Fibroblast of lung (primary cell): ENCODE measurements at regions not wholly inside any gene's neighbourhood (a gene's known extent, or its start where the extent isn't known, plus 50 kb on each side); places are given as distances from the start of the nearest gene placed in this dataset.

Experiments
- CTCF ChIP-seq, 2 donors: IDR thresholded peaks in 1 of 2; conservative IDR thresholded peaks in 1 of 2; 1 replicate in 1 of 2; 2 replicates in 1 of 2; pipeline ENCODE4 v1.5.1; 2011 to 2012; ENCODE audit warnings: low read length in 2 of 2, control low read depth in 1 of 2, inconsistent platforms in 1 of 2, low read depth in 1 of 2, mild to moderate bottlenecking in 1 of 2
- EZH2 ChIP-seq: IDR thresholded peaks from 2 replicates; pipeline ENCODE4 v1.5.1; 2012; ENCODE audit warnings: low read length, control low read depth, mild to moderate bottlenecking; ENCODE audit errors: missing control alignments

GRCh38 chr3:126264952-126265351 lies 84.6 kb upstream of the ALDH1L1 start:
- TF ChIP-seq EZH2 (no peak), CTCF (conservative IDR thresholded peaks at IDR 0.05 in 1 of 2, IDR thresholded peaks at IDR 0.05 in 1 of 2; ENCODE audit: low read depth in 1 of 2, low read length in 2 of 2) (no peak)
